ENCODE measurements at regions not wholly inside any gene's neighbourhood (a gene's known extent, or its start where the extent isn't known, plus 50 kb on each side); places are given as distances from the start of the nearest gene placed in this dataset.
"Not testable (repeated sequence)": the region's sequence is repeated elsewhere in the genome, so short reads cannot be mapped to it uniquely, and the experiment has no call there.

DNA sequence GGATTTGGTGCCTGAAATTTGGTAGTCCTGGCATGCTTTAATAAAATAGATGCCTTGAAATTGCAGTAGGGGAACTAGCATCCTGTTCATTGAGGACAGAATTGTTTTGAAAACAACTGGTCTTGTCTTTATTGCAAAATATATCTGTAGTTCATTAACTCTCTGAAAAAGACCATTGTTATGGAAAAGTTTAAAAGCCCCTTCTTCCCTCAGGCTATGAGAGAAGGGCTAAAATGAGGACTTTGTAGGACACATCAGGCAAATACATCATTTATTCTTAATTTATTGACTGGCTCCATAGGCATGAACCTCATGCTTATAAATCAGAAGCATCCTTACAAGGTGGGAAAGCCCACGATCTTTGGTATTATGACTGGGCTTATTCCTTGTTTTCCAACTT lies 221.0 kb upstream of the CBLB start:
- no peak for DNase-seq (ENCODE audit: low spot score)
- TF ChIP-seq, protein P1, sequence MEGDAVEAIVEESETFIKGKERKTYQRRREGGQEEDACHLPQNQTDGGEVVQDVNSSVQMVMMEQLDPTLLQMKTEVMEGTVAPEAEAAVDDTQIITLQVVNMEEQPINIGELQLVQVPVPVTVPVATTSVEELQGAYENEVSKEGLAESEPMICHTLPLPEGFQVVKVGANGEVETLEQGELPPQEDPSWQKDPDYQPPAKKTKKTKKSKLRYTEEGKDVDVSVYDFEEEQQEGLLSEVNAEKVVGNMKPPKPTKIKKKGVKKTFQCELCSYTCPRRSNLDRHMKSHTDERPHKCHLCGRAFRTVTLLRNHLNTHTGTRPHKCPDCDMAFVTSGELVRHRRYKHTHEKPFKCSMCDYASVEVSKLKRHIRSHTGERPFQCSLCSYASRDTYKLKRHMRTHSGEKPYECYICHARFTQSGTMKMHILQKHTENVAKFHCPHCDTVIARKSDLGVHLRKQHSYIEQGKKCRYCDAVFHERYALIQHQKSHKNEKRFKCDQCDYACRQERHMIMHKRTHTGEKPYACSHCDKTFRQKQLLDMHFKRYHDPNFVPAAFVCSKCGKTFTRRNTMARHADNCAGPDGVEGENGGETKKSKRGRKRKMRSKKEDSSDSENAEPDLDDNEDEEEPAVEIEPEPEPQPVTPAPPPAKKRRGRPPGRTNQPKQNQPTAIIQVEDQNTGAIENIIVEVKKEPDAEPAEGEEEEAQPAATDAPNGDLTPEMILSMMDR (IDR thresholded peaks at IDR 0.05; ENCODE audit: extremely low read depth, missing control alignments), result no peak

DNA sequence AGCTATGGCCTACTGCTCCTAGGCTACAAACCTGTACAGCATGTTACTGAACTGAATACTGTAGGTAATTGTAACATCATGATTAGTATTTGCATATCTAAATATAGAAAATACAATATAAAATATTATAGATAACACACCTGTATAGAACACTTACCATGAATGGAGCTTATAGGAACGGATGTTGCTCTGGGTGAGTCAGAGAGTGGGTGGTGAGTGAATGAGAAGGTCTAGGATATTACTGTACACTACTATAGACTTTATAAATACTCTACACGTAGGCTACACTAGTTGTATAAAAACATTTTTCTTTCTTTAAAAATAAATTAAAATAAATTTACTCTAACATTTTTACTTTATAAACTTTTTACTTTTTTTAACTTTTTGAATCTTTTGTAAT lies 224.0 kb upstream of the CBLB start:
- TF ChIP-seq, protein P1 (IDR thresholded peaks at IDR 0.05; ENCODE audit: extremely low read depth, missing control alignments), result no peak
- no peak for DNase-seq (ENCODE audit: low spot score)

DNA sequence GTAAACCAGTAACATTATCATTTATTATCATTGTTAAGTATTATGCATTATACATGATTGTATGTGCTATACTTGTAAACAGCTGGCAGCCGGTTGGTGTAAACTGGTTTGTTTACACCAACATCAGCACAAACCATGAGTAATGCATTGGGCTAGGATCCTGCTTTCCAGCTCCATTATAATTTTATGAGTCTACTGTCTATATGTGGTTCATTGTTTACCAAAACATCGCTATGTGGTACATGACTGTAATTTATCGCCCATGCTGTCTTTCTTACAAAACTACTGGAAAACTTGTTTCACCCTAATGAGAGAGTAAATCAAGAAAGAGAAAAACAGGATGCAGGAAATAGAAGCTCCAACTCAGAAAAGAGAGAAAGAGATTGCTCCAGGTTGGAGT lies 224.8 kb upstream of the CBLB start:
- TF ChIP-seq, protein P1 (IDR thresholded peaks at IDR 0.05; ENCODE audit: extremely low read depth, missing control alignments), result no peak
- DNase-seq (ENCODE audit: low spot score), result no peak

DNA sequence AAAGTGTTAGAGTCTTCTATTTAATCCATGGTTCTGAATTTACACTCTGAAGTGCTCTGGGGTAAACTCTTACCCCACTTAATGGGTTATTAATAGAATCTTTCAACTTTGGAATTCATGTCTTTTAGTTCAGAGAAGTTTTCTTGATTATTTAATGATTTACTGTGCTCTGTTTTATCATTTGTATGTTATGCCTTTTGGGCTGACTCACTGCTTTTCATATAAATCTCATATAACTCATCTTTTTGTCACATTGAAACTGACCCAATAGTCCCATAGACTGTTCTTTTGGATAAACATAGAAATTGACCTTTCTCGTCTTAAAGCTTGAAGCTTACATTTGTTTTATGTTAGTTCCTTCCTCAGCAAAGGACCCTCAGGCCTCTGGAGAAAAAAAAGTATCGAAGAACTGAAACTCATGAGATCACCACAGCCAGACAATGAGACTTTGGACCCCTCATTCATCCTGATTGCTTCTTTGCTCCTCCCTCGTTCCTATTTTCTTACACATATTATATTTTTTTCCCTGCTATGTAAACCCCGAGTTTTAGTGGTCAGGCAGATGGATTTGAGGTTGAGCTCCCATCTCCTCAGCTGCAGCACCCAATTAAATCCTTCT lies 229.1 kb upstream of the CBLB start:
- TF ChIP-seq, protein P1 (IDR thresholded peaks at IDR 0.05; ENCODE audit: extremely low read depth, missing control alignments), result no peak

DNA sequence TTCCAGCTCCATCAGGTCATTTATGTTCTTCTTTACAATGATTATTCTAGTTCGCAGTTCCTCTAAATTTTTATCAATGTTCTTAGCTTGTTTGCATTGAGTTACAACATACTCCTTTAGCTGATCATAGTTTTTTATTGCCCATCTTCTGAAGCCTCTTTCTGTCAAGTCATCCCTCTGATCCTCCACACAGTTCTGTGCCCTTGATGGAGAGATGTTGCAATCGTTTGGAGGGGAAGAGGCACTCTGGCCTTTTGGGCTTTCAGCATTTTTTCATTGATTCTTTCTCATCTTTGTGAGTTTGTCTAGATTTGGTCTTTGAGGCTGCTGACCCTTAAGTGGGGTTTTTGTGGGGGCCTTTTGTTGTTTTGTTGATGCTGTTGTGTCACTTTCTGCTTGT lies 234.6 kb upstream of the CBLB start:
- TF ChIP-seq, protein P1 (IDR thresholded peaks at IDR 0.05; ENCODE audit: extremely low read depth, missing control alignments), result no peak

More for the DNA sequence above, 229.1 kb upstream of the CBLB start:
- no peak for DNase-seq (ENCODE audit: low spot score)

DNA sequence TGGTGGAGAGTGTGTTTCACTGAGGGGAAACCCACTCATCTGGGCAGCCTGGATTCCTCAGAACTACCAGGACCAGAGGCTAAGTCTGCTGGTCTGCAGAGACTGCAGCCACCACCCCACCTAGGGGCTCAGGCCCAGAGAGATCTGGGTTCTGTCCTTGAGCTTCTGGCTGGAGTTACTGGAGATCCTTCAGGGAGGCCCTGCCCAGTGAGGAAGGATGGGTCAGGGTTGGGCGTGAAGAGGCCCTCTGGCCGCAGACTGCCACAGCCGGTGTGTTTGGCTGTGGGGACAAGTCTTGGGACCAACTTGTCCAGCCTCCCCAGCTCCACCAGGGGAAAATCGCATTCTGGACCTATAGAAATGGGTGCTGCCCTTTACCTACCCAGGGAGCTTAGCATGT lies 235.3 kb upstream of the CBLB start:
- no peak for DNase-seq (ENCODE audit: low spot score)
- TF ChIP-seq, protein P1 (IDR thresholded peaks at IDR 0.05; ENCODE audit: extremely low read depth, missing control alignments), result no peak

More for the DNA sequence above, 234.6 kb upstream of the CBLB start:
- DNase-seq (ENCODE audit: low spot score), result no peak

DNA sequence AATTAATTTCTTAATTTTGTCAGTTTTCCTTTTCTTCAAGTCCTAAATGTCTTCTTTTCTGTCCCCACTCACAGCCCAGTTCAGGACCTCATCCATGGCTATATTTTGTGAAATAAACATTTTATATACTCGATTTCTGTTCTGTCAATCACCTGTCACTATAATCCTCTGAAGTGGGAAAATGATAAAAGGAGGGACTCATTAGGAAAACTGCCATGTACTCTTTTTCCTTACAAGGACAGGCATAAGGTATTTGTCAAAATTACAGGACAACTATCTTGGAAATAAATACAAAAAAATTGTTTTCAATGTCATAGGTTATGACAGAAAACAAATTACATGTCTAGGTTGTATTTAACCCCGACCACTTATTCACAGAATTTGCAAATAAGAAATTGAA lies 240.1 kb upstream of the CBLB start:
- TF ChIP-seq, protein P1 (IDR thresholded peaks at IDR 0.05; ENCODE audit: extremely low read depth, missing control alignments), result no peak
- DNase-seq (ENCODE audit: low spot score), result no peak

DNA sequence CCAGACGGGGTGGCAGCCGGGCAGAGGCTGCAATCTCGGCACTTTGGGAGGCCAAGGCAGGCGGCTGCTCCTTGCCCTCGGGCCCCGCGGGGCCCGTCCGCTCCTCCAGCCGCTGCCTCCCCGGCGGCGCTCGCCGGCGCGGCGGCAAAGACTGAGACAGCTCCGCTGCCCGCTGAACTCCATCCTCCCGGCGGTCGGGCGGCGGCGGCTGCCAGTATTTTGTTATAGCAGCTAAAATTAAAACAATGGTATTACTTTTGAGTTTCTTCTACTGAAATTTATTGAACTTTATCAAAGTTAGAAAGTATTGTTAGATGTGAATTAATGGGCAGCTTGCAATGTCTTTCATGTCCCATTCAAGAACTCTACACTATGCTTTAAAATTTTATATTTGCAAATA lies 243.7 kb upstream of the CBLB start:
- DNase-seq (ENCODE audit: low spot score), result not testable (repeated sequence)

All from GM20000 (cell line).